Lower leg skin (tissue), 3 donors: ENCODE measurements at regions not wholly inside any gene's neighbourhood (a gene's known extent, or its start where the extent isn't known, plus 50 kb on each side); places are given as distances from the start of the nearest gene placed in this dataset.

Experiments
- POLR2A ChIP-seq, 2 donors: fragments of 450-650 bp; IDR thresholded peaks; one replicate each; pipeline ENCODE4 v1.6.1; 2016 to 2017; ENCODE audit warnings: antibody characterized with exemption in 2 of 2, mild to moderate bottlenecking in 1 of 2, moderate library complexity in 1 of 2
- TF ChIP-seq, protein P1 (sequence below), 3 donors: fragments of 450-650 bp; IDR thresholded peaks; one replicate each; pipeline ENCODE4 v1.5.1; 2016; ENCODE audit warnings: antibody characterized with exemption in 3 of 3, mild to moderate bottlenecking in 3 of 3, moderate library complexity in 2 of 3

DNA sequence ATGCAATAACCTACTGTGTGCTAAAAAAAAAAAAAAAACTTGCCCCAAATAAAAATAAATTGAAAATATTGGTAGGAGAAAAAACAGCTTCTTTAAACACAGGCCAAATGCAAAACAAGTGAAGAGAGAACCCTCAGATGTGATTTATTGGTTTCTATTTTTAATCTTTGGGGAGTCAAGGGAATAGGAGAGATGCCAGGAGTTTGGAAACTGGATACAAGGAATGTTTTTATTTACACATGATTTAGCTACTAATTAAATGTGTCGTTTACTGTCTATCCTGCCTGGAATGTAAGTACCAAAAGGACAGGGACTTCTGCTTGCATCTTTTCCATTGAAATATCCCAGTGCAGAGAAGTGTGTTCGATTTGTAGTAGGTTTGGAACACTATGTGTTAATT, 810.7 kb downstream of the MAFB start:
- TF ChIP-seq, protein P1, sequence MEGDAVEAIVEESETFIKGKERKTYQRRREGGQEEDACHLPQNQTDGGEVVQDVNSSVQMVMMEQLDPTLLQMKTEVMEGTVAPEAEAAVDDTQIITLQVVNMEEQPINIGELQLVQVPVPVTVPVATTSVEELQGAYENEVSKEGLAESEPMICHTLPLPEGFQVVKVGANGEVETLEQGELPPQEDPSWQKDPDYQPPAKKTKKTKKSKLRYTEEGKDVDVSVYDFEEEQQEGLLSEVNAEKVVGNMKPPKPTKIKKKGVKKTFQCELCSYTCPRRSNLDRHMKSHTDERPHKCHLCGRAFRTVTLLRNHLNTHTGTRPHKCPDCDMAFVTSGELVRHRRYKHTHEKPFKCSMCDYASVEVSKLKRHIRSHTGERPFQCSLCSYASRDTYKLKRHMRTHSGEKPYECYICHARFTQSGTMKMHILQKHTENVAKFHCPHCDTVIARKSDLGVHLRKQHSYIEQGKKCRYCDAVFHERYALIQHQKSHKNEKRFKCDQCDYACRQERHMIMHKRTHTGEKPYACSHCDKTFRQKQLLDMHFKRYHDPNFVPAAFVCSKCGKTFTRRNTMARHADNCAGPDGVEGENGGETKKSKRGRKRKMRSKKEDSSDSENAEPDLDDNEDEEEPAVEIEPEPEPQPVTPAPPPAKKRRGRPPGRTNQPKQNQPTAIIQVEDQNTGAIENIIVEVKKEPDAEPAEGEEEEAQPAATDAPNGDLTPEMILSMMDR (IDR thresholded peaks at IDR 0.05): no peak
- TF ChIP-seq POLR2A (IDR thresholded peaks at IDR 0.05): no peak
